ENCODE measurements at regions not wholly inside any gene's neighbourhood (a gene's known extent, or its start where the extent isn't known, plus 50 kb on each side); places are given as distances from the start of the nearest gene placed in this dataset.

DNA sequence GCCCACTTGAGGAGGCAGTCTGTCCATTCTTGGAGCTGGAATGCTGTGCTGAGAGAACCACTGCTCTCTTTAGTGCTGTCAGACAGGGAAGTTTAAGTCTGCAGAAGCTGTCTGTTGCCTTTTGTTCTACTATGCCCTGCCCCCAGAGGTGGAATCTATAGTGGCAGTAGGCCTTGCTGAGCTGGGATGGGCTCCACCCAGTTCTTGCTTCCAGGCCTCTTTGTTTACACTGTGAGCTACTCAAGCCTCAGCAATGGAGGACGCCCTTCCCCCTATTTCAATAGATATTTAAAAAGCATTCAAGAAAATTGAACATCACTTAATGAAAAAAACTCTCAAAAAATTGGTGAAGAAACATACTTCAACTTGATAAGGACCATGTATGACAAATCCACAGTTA, 313.5 kb downstream of the PHKB start:
- no peak for DNase-seq (ENCODE audit: low spot score)

DNA sequence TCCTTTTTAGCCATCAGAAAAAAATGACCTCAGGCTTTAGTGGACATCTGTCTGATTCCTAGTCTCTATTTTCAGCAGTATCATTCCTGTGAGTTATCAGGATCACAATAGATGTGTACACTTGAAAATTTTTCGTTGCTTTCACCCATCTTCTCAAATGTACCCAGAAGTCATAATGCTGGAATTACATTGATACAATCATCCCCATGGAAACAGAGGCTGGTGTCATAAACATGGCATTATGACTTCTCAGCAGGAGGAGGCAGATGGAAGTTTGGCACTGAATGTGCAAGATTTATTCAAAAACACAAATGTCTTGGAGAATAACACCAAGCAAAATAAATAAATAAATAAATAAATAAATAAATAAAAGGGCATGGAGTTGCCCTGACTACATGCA, 292.5 kb downstream of the PHKB start:
- no peak for DNase-seq (ENCODE audit: low spot score)

Data from CD4-positive, alpha-beta T cell treated with Interleukin-2 at 100 ng/mL for 4 hours (primary cell).